Brain microvascular endothelial cell (primary cell): ENCODE measurements at regions not wholly inside any gene's neighbourhood (a gene's known extent, or its start where the extent isn't known, plus 50 kb on each side); places are given as distances from the start of the nearest gene placed in this dataset.

Experiments
- DNase-seq: peaks from one replicate; pipeline ENCODE4 v3.0.0-alpha.2; 2020
- H3K27ac ChIP-seq: fragments of 250-450 bp; sonication (Bioruptor Pico); 2 replicates; pipeline ENCODE4 v1.5.1; 2020; ENCODE audit warnings: mild to moderate bottlenecking, moderate library complexity
- H3K27me3 ChIP-seq: fragments of 250-450 bp; sonication (Bioruptor Pico); replicated peaks from 2 replicates; pipeline ENCODE4 v1.5.1; 2020; ENCODE audit warnings: mild to moderate bottlenecking
- H3K36me3 ChIP-seq: fragments of 250-450 bp; sonication (Bioruptor Pico); replicated peaks from 2 replicates; pipeline ENCODE4 v1.5.1; 2020; ENCODE audit warnings: mild to moderate bottlenecking
- H3K4me3 ChIP-seq: 2 replicates; pipeline ENCODE4 v1.5.1; 2011; ENCODE audit warnings: low read depth, mild to moderate bottlenecking, control low read depth, low read length, moderate library complexity
- CTCF ChIP-seq: IDR thresholded peaks from 2 replicates; pipeline ENCODE4 v1.5.1; 2011; ENCODE audit warnings: low read depth, mild to moderate bottlenecking, moderate library complexity, low read length, control low read depth, inconsistent platforms; ENCODE audit errors: missing control alignments
- in situ Hi-C: cut with HindIII; loops from 2 replicates; pipeline ENCODE4 v1.10.0; 2017; ENCODE audit warnings: low sequenced_read_pairs, low pct_ligation_motif_present

- H3K27ac ChIP-seq: no peak overlapping the region
- no peaks in the 10 kb centered on the region for H3K36me3 ChIP-seq
- no peak overlapping the region for H3K4me3 ChIP-seq
- H3K27me3 ChIP-seq: no peaks in the 10 kb centered on the region
- in situ Hi-C loops: no loop called here
- no peak for TF ChIP-seq CTCF
- no peak for DNase-seq
Measured at GRCh38 chr14:88128816-88129215, 123.9 kb downstream of the GPR65 start.

GRCh38 chr14:88129306-88130056 is 124.5 kb downstream of the GPR65 start:
- Histone ChIP-seq H3K36me3 (no peaks in the 10 kb centered on the region), H3K4me3 (no peak overlapping the region), H3K27me3 (no peaks in the 10 kb centered on the region), H3K27ac (peak overlapping the region; percentile 48)
- DNase-seq: peak; percentile 35
- in situ Hi-C loops: no loop called here
- TF ChIP-seq CTCF: no peak

GRCh38 chr14:88130057-88130432 is 125.1 kb downstream of the GPR65 start:
- Histone ChIP-seq H3K4me3 (no peak overlapping the region), H3K27ac (no peak overlapping the region), H3K36me3 (no peaks in the 10 kb centered on the region), H3K27me3 (no peaks in the 10 kb centered on the region)
- TF ChIP-seq CTCF: no peak
- in situ Hi-C loops: no loop called here
- no peak for DNase-seq
